HG02678 (cell line): ENCODE measurements at regions not wholly inside any gene's neighbourhood (a gene's known extent, or its start where the extent isn't known, plus 50 kb on each side); places are given as distances from the start of the nearest gene placed in this dataset.
"Not testable (repeated sequence)": the region's sequence is repeated elsewhere in the genome, so short reads cannot be mapped to it uniquely, and the experiment has no call there.

Experiments used
- ATAC-seq: cut with Tn5 transposase; IDR thresholded peaks from one replicate; pipeline ENCODE4 v1.9.1; 2021; ENCODE audit warnings: mild to moderate bottlenecking, moderate library complexity; ENCODE audit not compliant: unreplicated experiment

- ATAC-seq: no peak
Measured at GRCh38 chr10:109426987-109427386, 496.3 kb downstream of the XPNPEP1 start.

GRCh38 chr10:109418795-109419194 lies 504.5 kb downstream of the XPNPEP1 start:
- no peak for ATAC-seq

DNA sequence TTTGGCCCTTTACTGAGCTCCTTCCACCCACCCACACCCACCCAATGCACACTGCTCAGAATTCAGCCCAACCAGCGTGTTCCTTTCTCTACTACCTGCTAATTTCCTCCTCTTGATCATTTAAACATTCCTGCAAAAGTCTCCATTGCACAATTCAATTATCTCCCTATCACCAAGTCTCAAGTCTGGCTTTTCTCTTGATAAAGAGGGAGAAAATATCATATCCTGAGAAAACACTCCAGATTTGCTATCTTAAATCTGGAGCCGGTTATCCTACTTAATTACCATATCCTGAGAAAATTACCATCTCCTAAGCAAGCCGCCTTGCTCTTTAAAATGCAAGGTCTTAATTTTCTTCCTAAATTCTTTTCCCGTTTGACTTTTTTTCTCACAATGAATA lies 505.5 kb downstream of the XPNPEP1 start:
- ATAC-seq: no peak

GRCh38 chr10:109412353-109412752 lies 511.0 kb downstream of the XPNPEP1 start:
- no peak for ATAC-seq

GRCh38 chr10:109411917-109412316 lies 511.4 kb downstream of the XPNPEP1 start:
- no peak for ATAC-seq

DNA sequence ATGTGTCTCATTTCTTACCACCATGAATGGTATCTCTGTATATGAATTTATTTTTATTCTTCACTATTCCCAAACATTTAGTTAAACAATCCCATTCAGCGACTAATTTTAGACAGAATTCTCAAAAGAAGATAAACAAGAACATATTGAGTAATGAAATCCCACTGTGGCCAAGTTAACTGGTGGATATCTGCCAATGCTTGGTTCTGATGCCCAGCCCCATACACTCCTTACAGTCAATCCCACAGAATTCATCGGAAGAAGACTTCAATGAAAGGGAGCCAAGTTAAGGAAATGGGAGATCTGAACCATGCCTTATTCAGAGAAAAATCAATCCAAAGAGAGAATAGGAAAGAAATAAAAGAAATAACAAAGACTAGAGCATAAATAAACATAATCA lies 518.0 kb downstream of the XPNPEP1 start:
- ATAC-seq: no peak

DNA sequence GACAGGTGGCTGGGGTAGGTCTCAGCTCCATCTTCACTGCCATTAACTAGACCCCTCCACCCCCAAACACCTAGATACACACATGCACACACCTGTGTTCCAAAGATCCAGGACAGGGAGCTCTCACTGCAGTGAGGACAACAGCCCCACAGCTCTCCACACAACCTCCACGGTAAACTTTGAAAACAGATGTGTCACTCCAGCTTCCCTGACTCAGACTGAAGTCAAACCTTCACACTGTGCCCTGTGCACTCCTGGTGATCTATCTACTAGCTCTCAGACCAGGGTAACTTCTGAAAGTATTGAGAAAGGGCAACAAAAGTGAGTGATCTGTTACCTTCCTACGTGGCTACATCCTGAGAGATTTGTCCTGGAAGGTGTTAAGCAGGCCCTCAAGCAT lies 519.8 kb downstream of the XPNPEP1 start:
- no peak for ATAC-seq

DNA sequence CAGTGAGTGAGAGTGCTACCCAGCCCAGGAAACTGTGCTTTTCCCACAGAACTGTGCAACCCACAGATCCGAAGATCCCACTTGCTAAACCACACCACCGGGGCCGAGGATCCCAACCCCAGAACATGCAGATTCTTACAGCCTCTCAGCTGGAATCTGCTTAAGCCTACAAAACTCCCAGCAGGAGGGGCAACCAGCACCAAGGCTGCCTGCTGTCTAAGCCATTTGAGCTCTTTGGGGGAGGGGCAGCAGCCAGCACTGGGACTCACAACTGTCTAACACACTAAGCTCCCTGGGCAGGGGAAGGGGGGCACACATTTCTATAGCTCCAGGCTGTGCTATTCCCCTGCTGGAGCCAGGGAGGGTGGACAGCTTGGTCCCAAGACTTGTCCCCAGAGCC lies 529.9 kb downstream of the XPNPEP1 start:
- ATAC-seq: no peak

DNA sequence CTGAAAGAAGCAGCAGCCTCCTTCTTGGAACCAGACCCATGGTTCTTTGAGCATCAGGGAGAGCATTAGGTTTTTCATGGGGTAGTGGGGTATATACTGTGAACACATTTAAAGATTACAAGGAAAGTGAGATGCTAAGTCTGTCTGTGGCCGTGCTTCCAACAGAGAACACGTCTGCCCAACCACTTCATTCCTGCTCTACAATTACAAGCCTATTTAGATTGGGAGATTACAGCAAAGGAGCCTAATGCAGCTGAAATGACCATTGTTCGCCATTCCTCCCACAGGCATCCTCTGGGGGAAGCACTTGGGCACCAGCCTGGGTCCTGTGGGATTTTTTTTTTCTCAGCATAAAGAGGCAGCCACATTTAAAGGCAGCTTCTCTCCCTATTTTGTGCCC lies 536.4 kb downstream of the XPNPEP1 start:
- no peak for ATAC-seq

- ATAC-seq: no peak
Measured at GRCh38 chr10:109386101-109386500, 537.2 kb downstream of the XPNPEP1 start.

DNA sequence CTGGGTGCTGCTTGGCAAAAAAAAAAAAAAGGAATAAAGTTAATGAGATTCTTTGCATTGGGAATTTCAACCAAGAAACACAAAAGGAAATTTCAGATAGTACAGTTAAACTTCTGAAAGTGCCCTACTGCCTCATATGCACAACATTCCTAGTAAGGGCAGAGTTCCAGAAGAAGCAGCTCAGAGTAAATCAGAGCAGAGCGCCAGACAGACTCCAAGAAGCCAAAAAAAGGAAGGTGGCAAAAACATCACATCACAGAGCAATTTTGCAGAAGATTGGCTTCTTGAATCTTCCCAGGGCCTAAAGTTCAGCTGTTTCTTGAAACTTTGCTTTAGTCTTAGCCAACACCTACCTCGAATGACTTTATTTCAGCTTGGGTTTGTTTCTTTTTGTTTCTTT lies 544.1 kb downstream of the XPNPEP1 start:
- ATAC-seq: no peak

DNA sequence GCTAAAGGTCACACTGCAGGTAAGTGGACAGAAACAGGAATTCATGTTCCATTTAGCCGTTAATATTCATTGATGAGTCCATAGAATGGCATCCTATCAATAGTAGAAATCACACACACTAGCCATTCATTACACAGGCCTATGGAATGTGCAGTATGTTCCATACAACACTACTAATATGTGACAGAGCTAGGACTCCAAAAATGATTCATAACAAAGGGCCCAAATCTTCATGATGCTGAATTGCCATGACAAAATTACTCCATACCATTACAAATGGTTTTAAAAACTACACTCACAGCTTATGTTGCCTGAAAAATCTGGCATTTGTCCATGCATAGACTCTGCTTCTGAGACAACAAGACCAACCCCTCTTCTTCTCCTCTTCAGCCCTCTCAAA lies 549.1 kb downstream of the XPNPEP1 start:
- no peak for ATAC-seq

- ATAC-seq: no peak
Measured at GRCh38 chr10:109359316-109359715, 564.0 kb downstream of the XPNPEP1 start.

DNA sequence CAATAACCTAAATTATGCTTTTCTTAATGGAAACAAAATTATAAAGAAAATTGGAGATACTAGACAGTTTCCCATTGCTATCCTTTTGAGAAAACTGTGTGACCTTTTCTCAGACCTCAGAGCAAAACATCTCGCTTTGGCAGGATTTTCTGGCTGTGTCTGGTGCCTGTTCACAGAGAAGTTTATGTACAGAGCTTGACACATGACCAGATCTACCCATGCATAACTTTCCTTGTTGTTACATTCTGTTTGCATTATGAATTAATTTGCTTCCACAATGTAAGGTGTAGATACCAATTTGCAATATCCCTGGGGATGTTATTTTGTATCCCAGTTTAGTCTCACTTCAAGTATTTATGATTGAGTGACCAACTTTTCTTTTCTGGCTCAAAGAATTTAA lies 565.0 kb downstream of the XPNPEP1 start:
- ATAC-seq: no peak

- ATAC-seq: no peak
Measured at GRCh38 chr10:109348324-109348723, 575.0 kb downstream of the XPNPEP1 start.

DNA sequence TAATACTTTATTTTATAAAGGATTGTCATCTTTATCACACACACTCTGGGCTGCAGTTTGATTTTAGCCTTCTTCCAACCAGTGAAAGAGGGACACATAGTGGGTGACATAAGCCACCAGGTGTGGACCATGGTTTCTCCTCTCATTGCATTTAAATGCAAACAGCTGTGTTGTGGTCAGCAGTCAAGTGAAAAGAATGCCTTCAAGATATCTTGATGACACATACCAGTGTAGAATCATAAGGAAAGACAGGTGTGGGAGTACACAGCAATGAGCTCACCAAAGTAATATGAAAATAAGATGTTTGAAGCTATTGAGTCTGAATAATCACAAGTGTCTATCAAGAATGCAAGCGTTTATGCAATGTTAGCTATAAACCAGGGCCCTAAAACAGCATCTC lies 580.0 kb downstream of the XPNPEP1 start:
- no peak for ATAC-seq

DNA sequence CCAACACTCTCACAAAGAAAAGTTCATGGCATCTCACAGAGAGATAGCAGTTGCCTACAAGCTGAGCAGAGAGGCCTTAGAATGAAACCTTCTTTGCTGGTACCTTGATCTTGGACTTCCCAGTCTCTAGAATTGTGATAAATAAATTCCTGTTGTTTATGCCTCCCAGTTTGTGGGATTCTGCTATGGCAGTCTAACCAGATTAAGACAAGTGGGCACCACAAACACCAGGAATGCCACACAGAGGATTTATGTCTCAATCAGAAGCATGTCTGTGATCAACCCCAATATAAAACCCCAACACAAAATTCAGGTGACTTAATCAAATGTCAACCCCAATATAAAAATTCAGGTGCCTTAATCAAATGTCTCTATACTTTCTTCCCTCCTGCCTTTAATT lies 581.3 kb downstream of the XPNPEP1 start:
- ATAC-seq: no peak

DNA sequence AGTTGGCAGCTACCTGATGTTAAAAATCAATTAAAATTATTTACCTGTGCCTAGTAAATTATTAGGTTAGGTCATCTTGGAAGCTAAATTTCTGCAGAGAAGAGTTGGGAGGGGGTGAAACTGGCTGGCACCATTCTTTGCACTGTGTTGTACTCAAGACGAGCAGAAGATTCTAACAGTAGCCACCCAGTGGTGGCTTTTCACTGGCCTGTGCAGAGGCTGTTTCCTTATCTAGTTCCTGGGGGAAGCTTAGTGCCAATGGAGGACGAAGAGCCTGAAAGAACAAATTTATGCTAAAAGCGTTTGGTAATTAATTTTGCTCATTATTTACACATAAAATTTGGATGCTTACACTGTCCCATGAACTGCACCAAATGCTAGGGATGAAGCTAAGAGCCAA lies 595.3 kb downstream of the XPNPEP1 start:
- ATAC-seq: no peak

DNA sequence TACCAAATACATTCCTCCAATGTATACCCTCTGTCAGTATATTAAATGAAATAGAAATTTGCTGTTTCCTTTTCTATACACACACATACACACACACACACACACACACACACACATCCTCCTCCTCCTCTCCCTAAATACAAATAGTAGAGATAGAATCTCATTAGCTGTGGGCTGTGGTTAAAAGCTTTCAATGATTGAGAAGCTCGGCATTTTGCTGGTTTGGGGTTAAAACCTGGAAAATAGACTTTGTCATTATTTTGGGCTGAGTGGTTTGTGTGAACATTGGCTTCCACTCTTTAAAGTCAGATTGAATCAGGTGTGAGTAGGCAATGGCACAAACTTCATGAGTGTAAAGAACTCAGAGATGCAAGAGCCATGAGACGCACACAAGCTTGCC lies 596.0 kb downstream of the XPNPEP1 start:
- no peak for ATAC-seq

GRCh38 chr10:109324721-109325120 lies 598.6 kb downstream of the XPNPEP1 start:
- ATAC-seq: no peak

- ATAC-seq: no peak
Measured at GRCh38 chr10:109317746-109318366, 605.5 kb downstream of the XPNPEP1 start.

GRCh38 chr10:109314016-109314415 lies 609.3 kb downstream of the XPNPEP1 start:
- not testable (repeated sequence) for ATAC-seq

- not testable (repeated sequence) for ATAC-seq
Measured at GRCh38 chr10:109312555-109312954, 610.8 kb downstream of the XPNPEP1 start.
